HG03521 (cell line): ENCODE measurements at regions not wholly inside any gene's neighbourhood (a gene's known extent, or its start where the extent isn't known, plus 50 kb on each side); places are given as distances from the start of the nearest gene placed in this dataset.
"Not testable (repeated sequence)": the region's sequence is repeated elsewhere in the genome, so short reads cannot be mapped to it uniquely, and the experiment has no call there.

Source experiments
- ATAC-seq: cut with Tn5 transposase; IDR thresholded peaks from one replicate; pipeline ENCODE4 v1.9.1; 2021; ENCODE audit warnings: mild to moderate bottlenecking, moderate library complexity; ENCODE audit not compliant: unreplicated experiment

DNA sequence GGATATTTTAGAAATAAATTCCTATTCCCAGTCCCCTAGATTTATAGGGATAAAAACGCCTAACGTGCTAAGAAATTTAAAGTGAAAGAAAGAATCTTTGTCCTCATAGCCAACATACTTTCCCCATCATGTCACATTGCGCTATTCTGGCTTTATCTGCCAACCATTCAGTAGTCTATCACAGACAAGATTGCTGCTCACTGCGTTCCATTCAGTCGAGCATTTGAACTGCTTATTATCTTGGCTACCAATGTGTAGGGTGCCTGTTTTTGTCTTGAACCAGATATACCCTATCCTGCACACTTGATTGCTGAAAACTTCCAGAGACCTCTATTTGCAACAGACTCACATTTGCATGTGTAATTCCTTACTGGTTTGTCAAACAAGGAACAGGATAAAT lies 751.5 kb downstream of the EPHA7 start:
- no peak for ATAC-seq

DNA sequence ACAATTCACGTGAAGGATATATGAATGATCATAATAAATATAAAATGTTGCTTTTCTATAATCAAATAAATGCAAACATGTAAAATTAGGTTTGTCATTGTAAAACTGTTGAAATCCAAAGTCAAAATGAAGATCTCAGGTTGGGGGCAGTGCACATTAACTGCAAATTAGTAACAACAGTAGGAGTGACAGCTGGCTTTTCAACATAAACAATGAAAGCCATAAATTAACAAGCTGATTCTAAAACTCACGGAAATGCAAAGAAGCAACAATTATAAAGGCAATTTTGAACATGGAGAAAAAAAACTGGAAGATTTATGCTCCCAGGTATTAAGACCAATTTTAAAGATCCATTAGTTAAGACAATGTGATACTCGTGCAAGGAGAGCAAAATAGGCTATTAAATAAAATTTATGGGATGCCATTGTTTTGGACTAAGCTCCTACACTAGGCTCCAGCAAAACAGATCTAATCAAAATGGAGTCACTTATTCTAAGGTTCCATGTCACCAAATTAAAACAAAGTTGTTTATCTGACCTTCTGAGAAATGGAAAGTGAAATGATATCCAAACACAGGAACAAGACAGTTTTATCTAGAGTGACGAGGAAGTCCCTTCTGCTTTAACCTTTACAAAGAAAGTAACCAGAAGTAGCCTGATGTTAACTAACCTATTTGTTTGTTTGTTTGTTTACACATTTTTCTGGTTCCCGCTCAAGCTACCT lies 770.8 kb downstream of the EPHA7 start:
- ATAC-seq = no peak

DNA sequence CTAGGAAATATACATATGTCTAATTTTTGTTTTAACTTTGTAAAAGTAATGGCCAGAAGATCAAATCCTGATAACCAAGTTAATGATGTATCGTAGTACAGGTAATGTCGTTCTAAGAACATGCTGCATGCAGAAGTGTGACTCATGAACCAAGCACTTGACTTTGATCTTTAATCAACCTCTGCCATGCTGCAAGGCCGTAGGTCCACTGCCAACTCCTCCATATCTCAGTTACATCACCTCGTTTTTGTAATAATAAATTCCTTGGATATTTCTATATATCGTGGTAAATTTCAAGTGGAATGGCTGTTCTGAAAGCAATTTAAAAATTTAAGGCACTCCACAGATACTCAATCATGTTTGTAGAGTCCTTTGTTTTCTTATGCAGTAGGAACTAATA lies 771.7 kb downstream of the EPHA7 start:
- no peak for ATAC-seq

DNA sequence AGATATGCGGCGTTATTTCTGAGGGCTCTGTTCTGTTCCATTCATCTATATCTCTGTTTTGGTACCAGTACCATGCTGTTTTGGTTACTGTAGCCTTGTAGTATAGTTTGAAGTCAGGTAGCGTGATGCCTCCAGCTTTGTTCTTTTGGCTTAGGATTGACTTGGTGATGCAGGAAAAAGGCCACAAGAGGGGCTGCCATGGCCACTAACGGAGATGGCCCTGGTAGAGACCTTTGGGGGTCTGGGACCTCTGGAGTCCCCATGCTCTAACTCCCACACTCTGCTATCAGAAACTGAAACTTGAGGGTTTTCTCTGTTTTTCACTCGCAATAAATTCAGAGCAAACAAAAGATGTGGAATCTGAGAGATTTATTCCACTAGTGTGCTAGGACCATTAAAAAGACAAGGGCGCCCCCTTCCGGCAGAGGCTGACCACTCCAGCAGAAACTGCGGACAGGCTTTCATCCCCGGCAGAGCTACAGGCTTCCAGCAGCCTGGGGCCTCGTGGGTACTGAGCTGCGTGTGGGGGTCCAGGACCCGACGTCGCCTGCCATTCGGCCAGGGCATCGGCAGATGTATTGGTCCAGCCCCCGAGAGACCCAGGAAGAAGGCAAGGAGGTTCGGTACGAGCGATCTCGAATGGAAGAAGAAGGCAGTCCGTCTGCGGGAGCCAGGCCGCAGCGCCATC lies 775.1 kb downstream of the EPHA7 start:
- not testable (repeated sequence) for ATAC-seq

DNA sequence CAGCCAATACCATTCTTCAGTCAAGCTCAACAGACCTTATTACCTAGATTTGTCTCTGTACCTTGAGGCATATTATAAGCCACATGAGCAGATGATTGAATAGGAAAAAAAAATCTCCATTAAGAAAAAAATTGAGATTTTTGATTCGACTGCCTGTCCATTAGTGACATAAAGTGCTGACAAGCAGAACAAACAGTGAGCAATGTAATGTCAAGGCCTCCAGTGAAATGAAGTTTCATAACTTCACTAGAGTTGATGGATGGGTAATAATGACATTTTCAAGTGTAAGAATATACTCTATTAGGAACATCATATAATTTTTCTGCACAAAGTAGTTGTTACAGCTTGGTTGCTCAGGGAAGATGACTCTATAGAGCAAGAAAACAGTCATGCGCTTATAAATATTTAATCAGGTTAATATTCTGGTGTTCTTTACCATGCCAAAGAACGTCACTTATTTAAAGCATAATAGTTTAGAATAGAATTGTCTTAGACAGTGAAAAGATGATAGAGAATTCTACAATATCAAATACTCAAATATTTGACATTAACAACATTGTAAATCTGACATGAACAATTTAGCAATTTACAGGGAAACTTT lies 783.7 kb downstream of the EPHA7 start:
- ATAC-seq = no peak

DNA sequence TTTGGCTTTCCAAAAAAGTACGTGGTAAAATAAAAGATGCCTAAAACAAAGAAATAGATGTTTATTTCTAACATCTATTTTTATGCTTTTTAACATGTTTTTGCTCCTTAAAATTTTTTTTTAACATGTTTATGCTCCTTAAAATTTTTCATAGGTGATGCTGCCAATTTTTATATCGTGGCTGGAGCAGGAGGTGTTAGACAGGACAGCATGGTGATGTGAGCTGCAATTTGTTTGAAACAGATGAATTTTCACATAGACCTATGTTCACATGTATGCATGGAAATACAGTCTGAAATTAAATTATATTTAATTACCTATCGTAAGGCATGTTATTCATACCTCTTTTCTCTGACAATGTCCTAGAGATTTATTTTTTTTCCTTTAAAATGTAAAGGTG lies 784.8 kb downstream of the EPHA7 start:
- ATAC-seq = no peak

DNA sequence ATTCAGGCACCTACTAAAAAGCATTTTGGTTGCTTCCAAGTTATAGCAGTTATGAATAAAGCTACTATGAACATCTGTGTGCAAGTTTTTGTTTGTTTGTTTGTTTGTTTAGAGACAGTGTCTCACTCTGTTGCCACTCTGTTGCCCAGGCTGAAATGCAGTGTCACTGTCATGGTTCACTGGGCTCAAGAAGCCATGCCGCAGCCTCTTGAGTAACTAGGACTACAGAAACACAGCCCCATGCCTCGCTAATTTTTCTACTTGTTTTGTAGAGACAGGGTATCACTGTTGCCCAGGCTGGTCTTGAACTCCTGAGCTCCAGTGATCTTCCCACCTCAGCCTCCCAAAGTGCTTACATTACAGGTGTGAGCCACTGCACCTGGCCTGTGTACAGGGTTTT lies 795.9 kb downstream of the EPHA7 start:
- ATAC-seq = no peak

DNA sequence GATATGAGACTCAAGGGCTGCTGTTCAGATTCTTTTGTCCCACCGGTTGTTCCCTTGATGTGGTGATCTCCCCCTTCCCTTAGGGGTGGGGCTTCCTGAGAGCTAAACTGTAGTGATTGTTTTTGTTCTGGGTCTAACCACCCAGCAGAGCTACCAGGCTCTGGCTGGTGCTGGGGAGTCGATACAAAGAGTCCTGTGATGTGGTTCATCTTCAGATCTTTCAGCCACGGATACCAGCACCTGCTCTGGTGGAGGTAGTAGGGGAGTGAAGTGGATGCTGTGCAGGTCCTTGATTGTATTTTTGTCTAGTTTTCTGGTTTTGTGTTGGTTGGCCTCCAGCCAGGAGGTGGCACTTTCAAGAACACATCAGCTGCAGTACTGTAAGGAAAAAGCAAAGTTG lies 801.6 kb downstream of the EPHA7 start:
- no peak for ATAC-seq

DNA sequence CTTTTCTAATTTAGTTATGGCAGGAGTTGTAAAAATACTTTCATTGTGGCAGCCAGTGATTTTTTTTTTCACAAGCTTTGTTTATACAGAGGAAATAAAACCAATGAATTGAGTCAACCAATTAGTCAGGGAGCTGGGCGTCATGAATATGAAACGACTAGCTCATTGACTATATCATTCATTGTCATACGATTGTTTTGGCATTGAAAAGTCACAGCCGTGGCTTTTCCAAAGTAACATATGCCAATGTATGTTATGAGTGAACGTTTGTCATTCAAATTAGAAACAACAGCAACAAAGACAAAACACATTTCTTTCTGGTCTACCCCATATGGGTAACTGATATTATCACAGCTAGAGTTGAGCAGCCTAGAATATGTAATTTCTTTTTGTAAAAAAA lies 810.6 kb downstream of the EPHA7 start:
- ATAC-seq = no peak

DNA sequence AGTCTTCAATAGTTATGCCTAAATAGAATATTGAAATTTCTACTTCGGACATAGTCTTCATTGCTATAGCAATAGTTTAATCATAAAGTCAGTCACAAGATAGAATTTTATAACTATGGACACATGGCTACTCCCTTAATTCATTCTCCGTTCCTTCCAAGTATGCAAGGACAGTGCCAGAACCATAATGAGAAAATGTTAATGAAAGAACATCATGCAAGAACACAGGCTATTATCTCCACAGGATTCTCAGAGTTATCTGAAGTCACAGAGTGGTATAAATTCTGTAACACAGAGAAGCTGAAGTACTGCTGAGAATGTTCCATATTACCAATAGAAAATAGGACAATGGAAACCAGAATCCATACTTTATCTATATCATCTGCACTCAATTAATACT lies 826.2 kb downstream of the EPHA7 start:
- ATAC-seq = no peak

DNA sequence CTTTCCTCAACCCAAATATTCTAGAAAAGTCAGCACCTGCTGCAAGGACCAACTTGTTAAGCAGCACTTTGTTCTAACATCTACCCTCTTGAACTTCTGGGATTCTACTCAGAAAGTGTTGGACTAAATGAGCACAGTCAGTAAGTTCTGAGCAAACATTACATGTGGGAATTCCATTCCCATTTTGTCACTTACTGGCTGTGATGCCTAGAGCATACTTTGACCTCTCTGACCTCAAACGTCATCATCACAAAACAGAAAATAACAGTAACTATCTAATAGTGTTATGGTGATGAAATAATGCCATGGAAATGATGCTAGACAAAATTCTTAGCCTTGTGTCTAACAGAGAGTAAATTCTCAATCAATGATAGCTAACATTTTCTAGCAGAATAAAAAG lies 829.4 kb downstream of the EPHA7 start:
- no peak for ATAC-seq

DNA sequence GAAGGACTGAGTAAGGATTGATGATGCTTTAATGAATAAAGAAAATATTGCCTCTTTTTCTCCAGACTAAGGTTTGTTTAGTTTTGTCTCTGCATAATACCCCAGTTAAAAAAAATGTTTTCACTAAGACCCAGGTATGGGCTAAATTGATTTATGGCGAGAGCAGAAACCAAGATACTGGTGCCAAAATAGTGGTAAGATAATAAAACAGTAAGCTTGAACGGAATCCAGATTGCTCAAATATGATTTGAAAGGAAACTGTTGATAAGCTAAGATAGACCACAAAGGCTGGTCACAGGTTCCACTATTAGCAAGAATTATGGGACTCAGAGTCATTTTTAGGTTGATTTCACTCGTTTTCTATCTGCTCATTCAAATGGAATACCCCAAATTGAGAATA lies 831.2 kb downstream of the EPHA7 start:
- no peak for ATAC-seq

DNA sequence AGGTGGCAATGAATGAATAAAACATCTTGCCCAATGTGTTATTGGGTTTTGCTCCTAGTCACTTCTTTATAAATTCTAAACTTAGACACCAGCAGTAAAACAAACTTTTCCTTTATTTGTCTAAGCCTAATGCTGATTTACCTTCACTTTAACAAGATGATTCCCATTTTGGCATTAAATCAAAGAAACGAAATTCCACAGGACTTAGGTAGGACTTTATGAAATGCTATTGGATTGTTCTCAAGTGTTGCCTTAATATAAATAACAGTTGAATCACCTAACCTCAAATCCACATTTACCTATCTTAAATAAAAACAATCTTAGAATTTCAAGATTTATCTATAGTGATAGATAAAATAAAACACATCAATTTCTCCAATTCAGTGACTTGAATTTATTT lies 831.8 kb downstream of the EPHA7 start:
- no peak for ATAC-seq

DNA sequence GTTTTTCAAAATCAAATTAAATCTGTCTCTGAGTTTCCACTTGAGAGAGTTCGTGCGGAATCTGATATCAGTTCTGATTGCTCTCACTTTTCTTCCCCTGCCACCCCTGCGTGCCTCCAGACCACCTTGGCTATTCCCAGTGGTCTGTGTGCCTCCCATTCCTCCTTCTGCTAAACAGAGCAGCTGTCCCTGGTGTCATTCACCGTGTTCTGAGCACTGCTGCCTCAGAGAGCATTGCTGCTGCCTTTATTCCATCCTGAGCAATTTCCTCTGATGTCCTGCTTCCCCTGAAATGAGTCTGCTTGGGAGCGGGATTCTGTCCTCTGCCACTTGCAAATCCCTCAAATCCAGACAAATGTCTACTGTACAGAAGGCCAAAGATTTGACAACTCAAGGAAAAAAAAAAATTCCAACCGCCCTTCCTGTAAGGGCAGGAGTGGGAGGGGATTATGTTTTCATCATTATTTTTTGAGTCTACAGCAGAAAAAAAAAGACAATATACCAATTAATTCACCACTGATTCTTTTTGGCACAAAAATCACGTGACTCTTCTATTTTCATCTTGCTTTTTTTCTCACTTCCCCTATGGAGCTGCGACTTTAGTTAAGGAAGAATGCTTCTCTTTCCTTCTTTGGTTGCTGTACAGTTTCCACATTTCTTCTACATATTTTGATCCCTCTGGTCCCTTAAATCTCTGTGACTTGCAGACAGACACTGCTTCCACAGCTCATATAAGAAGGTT lies 833.0 kb downstream of the EPHA7 start:
- ATAC-seq = no peak

DNA sequence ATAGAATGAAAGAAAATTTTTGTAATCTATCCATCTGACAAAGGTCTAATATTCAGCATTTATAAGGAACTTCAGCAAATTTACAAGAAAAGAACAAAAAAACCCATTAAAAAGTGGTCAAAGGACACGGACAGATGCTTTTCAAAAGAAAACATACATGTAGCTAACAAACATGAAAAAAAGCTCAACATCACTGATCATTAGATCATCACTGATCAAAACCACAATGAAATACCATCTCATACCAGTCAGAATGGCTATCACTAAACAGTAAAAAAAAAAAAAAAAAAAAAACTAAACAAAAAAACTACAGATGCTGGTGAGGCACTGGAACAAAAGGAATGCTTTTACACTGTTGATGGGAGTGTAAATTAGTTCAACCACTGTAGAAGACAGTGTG lies 837.1 kb downstream of the EPHA7 start:
- no peak for ATAC-seq

DNA sequence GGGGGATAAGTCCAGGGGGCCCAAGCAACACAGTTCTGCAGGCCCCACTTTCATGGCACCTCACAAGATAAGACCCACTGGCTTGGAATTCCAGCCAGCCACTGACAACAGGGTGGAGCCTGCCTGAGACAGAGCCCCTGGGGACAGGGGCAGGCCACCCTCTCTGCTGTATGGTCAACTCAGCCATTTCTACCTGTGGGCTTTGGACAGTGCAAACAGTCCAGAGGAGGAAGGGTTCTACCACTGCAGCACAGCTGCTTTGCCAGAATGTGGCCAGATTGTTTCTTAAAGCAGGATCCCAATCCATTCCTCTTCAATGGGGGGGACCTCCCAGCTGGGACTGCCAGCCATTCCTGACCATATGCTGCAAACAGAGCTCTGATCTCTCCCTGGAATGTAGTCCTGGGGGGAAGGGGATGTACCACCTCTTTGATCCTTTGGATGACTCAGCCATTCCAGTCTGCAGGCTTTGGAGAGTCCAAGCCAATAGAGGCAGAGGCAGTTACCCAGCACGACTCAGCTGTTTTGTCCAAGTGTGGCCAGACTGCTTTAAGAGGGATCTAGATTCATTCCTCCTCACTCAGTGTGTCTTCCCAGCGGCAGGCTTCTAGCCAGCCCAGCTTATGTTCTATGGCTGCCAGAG lies 842.2 kb downstream of the EPHA7 start:
- ATAC-seq = no peak

DNA sequence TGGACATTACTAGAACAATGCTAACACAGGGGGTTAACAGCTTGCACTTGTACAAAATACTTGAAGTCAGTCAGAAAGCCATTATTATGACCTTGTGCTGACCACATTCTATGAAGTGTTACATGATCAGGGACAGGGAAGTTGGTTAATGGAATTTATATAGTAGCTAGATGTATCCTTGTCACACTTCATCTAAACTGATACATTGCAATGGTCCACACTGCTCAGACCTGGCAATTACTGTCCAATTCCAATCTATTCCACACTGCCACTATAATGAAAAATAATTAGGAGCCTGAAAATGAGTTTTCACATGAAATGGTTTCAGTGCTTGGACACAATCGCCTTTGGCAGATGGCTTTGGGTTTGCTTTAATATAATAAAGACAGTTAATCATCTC lies 850.8 kb downstream of the EPHA7 start:
- no peak for ATAC-seq

DNA sequence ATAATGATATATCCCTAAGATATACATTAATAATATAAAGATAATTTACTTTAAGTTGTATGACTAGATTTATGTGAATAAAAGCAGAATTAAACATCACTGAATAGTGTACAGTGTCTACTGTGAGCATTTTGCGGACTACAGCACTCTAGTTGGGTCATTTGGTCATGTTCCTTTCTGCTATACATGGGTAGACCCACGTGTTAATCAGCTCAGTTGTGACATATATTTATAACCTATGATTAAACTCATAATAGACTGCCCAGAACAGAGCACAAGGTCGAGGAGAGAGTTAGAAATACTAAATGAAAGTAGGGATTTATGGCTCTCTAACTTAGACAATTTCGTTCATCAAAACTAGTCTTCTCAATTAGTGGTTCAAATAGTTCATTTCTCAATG lies 852.7 kb downstream of the EPHA7 start:
- ATAC-seq = no peak

DNA sequence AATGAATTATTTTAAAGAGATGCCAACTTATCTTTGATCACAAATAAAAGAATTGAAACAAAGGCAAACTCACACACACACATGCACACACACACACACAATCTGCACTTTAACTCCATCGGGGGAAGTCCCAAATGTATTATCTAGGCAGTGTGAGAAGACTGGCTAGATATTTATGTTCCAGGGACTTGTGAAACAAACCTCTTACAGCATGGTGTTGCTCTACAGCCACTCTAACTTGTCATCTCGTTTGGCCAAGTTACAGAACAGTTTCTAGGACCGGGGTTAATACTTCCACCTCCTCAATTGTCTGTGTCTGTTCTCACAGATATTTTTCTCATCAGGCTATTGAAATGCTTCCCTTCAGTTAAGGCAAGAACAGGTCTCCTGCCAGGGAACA lies 855.0 kb downstream of the EPHA7 start:
- no peak for ATAC-seq

DNA sequence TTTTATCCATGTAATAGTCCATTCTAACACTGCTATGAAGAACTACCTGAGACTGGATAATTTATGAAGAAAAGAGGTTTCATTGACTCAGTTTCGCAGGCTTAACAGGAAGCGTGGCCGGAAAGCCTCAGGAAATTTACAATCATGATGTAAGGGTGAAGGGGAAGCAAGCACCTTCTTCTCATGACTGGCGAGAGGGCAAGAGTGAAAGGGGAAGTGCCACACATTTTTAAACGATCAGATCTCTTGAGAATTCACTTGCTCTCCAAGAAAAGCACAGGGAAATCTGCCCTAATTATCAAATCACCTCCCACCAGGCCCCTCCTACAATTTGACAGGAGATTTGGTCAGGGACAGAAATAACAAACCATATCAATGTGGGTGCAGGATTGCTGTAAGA lies 859.7 kb downstream of the EPHA7 start:
- ATAC-seq = no peak

DNA sequence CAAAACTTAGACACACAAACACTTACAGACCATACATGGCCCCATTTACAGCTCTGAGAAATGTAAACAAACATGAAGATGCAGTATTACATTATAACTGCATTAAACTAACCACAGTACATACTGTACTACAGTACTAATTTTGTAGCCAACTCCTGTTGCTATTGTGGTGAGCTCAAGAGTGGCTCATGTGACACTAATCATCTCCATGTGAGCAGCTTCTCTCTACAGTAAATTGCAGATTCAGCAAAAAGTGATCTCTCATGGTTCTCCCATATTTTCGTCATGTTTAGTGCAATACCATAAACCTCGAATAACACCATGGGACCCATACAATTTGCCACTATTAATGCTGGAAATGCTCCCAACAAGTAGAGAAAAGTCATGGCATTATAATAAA lies 860.4 kb downstream of the EPHA7 start:
- no peak for ATAC-seq
